Posterior cingulate gyrus (tissue), 11 donors: ENCODE measurements at regions not wholly inside any gene's neighbourhood (a gene's known extent, or its start where the extent isn't known, plus 50 kb on each side); places are given as distances from the start of the nearest gene placed in this dataset.

Experiments used
- DNase-seq, 10 donors: peaks; one replicate each; pipeline versions ENCODE4 v3.0.0 to v3.0.0-alpha.2; 2020 to 2021; ENCODE audit warnings: mixed read lengths in 3 of 10
- intact Hi-C: fragments of 100-400 bp; cut with DNase I; formaldehyde crosslinking; loops from one replicate; pipeline ENCODE4 v1.15.1; 2023

GRCh38 chr7:26034391-26034790 is 117.6 kb upstream of the NFE2L3 start:
- intact Hi-C loops = no loop called here
- DNase-seq = no peak

DNA sequence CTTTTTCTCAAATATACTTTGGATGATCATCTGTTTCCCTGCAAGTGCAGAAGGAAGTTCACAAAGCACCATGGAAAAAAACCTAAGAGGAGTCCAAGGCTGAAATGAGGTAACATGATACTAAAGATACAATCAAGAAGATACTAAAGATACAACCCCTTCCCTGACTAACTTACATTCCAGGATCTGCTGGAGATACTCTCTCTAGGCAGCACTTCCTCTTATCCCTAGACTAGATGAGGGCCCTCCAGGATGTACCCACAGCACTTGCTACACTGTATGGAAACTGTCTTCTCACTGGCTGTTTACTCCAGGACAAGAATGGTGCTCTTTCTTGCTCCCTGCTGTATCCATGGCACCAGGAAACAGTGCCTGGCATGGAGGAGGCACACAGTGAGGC is 116.4 kb upstream of the NFE2L3 start:
- intact Hi-C loops = no loop called here
- no peak for DNase-seq

- no peak for DNase-seq
- intact Hi-C loops = no loop called here
Measured at GRCh38 chr7:26036092-26036491, 115.9 kb upstream of the NFE2L3 start.

GRCh38 chr7:26038201-26038990 is 113.6 kb upstream of the NFE2L3 start:
- DNase-seq = no peak
- intact Hi-C loops = no loop called here

DNA sequence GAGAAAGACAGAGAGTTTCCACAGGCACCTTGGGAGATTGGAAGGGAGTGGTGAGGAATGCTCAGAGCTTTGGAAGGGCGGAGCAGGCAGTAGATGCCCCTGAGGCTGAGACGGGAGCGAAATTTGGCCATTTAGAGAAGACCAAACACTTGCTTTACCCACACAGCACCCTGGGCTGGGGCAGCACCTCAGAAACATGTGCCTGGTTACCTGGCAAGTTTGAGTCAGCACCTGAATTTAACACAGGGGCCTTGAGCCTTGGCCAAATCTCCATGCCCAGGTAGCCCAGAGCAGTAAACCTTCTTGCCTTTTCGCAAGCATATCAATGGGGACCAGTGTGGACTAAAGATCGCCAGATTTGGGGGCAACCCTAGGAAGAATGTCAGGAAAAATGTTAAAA is 111.9 kb upstream of the NFE2L3 start:
- peak in 1 of 10 donors; percentile 56 for DNase-seq
- intact Hi-C loops = no loop called here

DNA sequence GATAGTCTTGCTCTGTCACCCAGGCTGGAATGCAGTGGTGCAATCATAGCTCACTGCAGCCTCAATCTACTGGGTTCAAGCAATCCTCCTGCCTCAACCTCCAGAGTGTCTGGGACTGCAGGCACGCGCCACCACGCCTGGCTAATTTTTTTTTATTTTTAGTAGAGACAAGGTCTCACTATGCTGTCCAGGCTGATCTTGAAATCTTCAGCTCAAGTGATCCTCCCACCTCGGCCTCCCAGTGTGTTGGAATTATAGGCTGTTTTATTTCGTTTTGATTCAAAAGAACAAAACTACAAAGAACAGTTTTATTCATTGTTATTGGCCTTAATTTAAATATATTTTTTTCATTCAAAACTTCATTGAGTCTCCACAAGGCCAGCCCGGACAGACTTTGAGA is 109.8 kb upstream of the NFE2L3 start:
- no peak for DNase-seq
- intact Hi-C loops = no loop called here

DNA sequence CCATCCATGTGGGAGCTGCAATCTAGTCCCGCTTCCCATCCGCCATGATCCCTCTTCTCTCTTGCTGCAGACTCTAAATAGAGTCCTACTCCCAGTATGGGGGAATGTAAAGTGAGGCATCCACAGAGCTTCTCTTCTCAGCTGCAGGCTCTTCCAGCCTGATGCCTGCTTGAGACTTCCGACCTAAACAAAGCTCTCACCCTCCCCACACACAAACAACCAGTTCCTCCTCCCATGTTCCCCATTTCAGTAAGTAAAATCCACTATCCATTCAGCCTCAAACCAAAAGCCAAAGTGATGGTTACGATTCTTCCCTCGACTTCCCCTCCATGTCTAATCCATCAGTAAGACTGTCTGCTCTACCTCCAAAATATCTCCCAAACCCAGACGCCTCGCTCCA is 108.2 kb upstream of the NFE2L3 start:
- no peak for DNase-seq
- intact Hi-C loops = no loop called here

DNA sequence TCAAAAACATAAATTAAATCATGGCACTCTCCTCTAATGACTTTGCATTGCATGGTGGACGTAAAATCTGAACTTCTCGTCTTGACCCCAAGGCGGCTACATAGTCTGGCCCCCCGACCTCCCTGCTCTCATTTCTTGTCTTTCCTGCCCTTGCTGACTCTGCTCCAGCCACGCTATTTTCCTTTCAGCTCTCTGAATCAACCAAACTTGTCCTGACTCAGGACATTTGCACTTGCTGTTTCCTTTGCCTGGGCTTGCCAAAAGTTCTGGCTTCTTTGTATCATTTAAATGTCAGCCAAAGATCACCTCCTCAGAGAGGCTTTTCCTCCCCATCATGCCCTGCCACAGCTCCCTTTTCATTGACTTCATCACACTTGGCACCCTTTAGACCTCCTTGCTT is 107.7 kb upstream of the NFE2L3 start:
- intact Hi-C loops = no loop called here

GRCh38 chr7:26046150-26046549 is 105.8 kb upstream of the NFE2L3 start:
- DNase-seq = no peak
- intact Hi-C loops = no loop called here

More for the DNA sequence above, 107.7 kb upstream of the NFE2L3 start:
- no peak for DNase-seq

- no peak for DNase-seq
- intact Hi-C loops = no loop called here
Measured at GRCh38 chr7:26046878-26047277, 105.1 kb upstream of the NFE2L3 start.

- intact Hi-C loops = no loop called here
Measured at GRCh38 chr7:26048663-26049062, 103.3 kb upstream of the NFE2L3 start.

GRCh38 chr7:26049081-26049480 is 102.9 kb upstream of the NFE2L3 start:
- no peak for DNase-seq
- intact Hi-C loops = no loop called here

More at GRCh38 chr7:26048663-26049062, 103.3 kb upstream of the NFE2L3 start:
- DNase-seq = no peak

- no peak for DNase-seq
- intact Hi-C loops = no loop called here
Measured at GRCh38 chr7:26051021-26051420, 101.0 kb upstream of the NFE2L3 start.

DNA sequence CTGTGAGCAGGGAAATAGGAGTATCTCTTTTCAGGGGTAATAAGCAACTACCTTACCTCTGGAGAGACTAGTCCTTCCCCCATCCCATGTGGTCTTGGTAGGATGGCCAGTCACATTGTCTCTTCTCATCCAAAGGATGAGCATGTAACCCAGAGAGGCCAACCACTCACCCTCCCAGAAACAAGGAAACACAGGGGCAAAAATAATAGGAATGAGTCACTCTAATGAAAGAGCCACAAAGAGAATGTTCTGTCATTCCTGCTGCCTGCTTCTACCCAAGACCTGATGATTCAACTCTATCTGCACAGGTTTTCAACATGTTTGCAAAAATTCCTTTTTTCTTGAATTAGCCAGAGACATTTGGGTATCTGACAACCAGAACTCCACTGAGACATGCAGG is 99.3 kb upstream of the NFE2L3 start:
- intact Hi-C loops = no loop called here

GRCh38 chr7:26054386-26054785 is 97.6 kb upstream of the NFE2L3 start:
- no peak for DNase-seq
- intact Hi-C loops = no loop called here

More for the DNA sequence above, 99.3 kb upstream of the NFE2L3 start:
- DNase-seq = no peak

GRCh38 chr7:26055241-26055640 is 96.8 kb upstream of the NFE2L3 start:
- DNase-seq = no peak
- intact Hi-C loops = no loop called here

DNA sequence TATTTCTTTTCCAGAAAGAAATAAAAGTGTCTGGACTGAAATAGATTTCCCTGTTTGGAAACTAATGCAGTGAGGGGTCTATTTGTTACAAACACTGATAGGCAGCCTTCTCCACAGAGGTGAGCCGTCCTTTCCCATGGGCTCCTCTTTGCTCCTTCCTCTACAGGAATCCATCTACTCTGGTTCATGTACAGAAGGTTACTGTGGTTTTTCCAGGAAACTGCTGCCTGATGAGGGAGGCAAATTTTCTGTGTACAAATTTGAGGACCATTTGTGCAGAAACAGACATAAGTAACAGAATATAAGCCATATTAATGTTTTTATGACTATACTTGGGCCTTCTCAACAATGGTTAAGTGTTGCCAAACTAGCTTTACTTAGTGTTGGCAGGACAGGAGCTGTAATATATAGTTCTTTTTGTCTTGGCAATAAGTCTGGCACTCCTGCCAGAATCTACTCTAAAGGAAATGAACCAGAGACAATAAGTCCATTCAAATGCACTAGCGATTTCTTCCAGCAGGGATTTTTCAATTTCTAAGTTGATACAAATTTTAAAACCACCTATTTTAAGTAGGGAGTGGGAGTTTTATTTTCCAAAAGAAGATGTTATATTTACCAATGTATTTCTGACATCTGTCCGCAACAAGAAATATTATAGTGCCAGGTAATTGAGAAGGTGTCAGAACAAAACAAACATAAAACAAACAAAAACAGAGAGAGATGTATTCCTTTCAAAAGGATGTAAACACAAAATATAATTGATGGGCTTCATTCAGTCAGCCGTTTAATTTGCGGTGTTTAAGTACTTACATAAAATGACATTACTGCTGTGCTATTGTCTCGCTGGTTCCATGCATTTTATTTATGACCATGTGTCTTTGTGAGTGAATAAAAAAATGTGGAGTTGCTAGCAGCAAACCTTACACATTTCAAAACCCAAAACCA is 91.0 kb upstream of the NFE2L3 start:
- intact Hi-C loops = loop anchor here (5.0 kb wide), 1 partner anchor 169 kb away; no protein-coding TSS in a partner anchor
- no peak for DNase-seq

DNA sequence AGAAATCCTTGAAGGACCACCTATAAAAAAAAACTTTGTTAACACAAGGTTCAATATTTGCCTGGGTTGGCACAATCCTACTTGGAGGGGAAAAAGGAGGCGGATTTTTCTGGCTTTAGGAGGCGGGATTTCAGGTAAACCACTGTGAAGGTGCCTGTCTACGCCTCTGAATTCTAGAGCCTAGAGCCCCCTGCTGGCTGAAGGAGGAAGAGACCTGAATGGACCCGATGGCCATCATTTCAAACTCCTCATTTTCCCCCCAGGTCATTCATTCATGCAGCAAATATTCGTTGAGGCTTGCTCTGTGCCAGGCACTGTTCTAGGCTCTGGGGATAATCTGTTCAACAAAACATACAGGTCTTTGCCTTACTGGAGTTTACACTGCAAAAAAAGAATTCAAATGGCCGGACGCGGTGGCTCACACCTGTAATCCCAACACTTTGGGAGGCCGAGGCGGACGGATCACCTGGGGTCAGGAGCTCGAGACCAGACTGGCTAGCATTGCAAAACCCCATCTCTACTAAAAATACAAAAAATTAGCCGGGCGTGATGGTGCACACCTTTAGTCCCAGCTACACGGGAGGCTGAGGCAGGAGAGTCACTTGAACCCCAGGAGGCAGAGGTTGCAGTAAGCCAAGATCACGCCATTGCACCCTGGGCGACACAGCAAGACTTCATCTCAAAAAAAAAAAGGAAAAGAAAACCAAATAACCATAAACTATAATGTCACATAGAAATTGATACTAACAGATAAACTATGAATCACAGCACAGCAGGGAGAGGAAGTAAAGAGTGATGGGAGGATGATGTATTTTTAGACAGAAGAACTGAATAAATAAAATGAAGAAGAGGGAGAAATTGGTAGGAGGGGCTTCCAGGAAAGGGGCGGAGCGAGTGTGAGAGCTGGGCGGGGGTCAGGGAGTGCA is 90.1 kb upstream of the NFE2L3 start:
- DNase-seq = peak in 5 of 10 donors; percentile 19 to 46 (median 23)
- intact Hi-C loops = loop anchor here (5.0 kb wide), 1 partner anchor 170 kb away; no protein-coding TSS in a partner anchor

DNA sequence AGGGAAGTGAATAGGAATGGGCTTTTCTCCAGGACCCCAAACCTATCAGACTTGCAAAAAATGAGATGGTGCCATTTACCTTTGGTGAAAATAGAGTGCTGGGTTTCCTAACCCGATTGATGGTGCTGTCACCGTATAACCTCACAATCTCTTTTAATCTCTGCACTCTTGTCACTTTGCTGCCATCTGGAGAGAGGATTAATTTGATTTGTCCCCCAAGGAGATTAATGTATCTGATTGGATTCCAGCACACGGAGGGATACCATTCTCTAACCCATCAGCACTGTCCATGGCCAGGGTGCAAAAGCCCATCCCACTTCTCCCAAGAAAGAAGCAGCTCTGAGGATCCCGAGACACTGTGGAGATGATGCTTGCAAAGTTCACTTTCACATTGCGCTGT is 86.3 kb upstream of the NFE2L3 start:
- intact Hi-C loops = no loop called here
- no peak for DNase-seq

GRCh38 chr7:26066736-26067135 is 85.3 kb upstream of the NFE2L3 start:
- DNase-seq = no peak
- intact Hi-C loops = no loop called here
